ENCODE measurements at regions not wholly inside any gene's neighbourhood (a gene's known extent, or its start where the extent isn't known, plus 50 kb on each side); places are given as distances from the start of the nearest gene placed in this dataset.

DNA sequence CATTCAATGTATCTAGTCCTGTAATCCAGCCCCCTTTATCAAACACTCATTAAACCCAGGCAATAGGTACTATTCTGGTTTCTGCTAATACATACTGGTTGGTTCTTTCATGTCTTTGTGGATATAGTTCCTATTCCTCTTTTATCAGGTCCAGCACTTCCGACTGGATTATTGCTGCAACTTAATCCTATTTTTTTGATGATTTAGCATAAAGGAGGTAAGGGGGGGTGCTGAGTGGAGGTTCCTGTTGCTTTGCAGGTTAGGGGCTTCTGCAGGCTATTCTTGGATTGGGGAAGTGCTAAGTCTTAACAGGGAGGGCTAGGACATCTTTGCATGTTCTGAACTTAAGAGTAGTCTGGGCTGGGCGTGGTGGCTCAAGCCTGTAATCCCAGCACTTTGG is 377.7 kb downstream of the FGF10 start:
- DNase-seq (ENCODE audit: low read depth) = no peak
- TF ChIP-seq, protein P1, sequence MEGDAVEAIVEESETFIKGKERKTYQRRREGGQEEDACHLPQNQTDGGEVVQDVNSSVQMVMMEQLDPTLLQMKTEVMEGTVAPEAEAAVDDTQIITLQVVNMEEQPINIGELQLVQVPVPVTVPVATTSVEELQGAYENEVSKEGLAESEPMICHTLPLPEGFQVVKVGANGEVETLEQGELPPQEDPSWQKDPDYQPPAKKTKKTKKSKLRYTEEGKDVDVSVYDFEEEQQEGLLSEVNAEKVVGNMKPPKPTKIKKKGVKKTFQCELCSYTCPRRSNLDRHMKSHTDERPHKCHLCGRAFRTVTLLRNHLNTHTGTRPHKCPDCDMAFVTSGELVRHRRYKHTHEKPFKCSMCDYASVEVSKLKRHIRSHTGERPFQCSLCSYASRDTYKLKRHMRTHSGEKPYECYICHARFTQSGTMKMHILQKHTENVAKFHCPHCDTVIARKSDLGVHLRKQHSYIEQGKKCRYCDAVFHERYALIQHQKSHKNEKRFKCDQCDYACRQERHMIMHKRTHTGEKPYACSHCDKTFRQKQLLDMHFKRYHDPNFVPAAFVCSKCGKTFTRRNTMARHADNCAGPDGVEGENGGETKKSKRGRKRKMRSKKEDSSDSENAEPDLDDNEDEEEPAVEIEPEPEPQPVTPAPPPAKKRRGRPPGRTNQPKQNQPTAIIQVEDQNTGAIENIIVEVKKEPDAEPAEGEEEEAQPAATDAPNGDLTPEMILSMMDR (IDR thresholded peaks at IDR 0.05; ENCODE audit: control insufficient read depth, extremely low read depth, insufficient read depth) = no peak
- H3K4me3 ChIP-seq (ENCODE audit: low read depth, low read length) = no peak overlapping the region

DNA sequence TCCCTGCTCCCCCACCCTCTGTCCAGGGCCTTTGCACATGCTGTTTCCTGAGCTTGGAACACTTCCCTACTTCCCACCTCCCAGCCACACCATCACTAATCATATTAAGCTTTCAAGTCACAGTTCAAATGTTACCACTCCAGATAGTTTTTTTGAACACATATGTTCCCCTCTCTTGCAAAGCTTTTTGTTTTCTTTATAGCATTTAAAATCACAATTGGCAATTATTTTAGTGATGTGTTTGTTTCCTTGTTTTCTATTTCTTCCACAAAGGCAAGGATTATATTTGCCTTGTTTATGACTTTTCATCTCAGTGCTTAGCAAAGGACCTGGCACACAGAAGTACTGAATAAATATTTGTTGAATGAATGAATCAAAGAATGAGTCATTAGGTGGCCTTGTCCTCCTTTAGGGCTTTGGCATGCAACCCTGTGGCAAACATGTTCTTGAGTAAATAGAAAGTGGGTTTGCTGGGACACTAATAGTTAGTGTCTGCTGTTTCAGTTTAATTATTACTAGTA is 386.8 kb downstream of the FGF10 start:
- peak; percentile 97 for DNase-seq (ENCODE audit: low read depth)
- TF ChIP-seq, protein P1 (IDR thresholded peaks at IDR 0.05; ENCODE audit: control insufficient read depth, extremely low read depth, insufficient read depth) = no peak
- no peak overlapping the region for H3K4me3 ChIP-seq (ENCODE audit: low read depth, low read length)

DNA sequence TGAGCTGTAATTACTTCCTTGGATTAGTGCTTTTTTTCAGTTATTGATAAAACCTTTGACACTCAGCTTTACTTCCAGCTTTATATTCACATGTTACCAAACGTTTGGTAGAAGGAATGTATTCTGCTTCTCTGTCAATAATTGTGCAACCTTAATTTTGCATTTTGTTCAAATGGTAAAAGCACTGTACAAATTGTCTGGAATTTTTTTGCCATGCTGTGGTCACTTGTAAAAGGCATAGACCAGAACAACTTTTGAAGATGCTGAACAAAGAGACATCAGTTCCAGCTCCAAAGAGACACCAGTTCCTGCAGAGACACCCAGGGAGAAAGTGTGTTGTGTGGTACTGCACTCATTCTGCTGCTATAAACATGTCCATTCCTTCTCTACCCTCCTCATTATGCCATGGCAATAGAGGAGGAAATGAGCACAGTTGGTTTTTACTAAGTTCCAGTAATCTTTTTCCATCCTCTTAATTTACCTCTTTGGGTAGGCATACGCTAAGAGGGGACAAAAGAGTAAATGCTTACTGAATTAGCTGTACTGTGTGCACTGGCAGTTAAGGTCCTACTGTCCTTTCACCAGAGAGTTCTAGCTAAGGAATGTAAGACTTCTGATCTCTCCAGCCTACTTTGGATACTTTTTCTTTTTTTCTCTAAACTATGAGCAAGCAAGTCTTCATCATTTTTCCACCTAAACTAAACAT is 387.4 kb downstream of the FGF10 start:
- no peak for DNase-seq (ENCODE audit: low read depth)
- TF ChIP-seq, protein P1 (IDR thresholded peaks at IDR 0.05; ENCODE audit: control insufficient read depth, extremely low read depth, insufficient read depth) = no peak
- H3K4me3 ChIP-seq (ENCODE audit: low read depth, low read length) = no peak overlapping the region

DNA sequence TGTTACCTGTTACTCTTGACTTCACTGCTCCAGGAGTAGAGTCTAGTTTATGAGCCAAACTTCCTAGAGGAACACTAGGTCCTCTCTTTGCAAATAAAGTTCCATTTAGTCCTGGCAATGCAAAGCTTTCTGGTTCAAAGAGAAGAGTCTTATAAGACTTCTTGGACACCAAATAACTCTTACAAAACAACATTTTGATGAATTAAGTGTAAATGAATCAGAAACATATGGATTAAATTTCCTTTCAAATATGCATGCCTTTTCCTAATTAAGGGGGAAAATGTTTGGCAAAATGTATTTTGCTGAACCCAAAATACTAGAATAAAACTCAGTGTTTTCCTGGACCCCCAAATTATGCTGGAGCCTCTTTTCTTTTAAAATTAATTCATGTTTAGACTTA is 388.0 kb downstream of the FGF10 start:
- TF ChIP-seq, protein P1 (IDR thresholded peaks at IDR 0.05; ENCODE audit: control insufficient read depth, extremely low read depth, insufficient read depth) = no peak
- peak; percentile 38 for DNase-seq (ENCODE audit: low read depth)
- H3K4me3 ChIP-seq (ENCODE audit: low read depth, low read length) = no peak overlapping the region

DNA sequence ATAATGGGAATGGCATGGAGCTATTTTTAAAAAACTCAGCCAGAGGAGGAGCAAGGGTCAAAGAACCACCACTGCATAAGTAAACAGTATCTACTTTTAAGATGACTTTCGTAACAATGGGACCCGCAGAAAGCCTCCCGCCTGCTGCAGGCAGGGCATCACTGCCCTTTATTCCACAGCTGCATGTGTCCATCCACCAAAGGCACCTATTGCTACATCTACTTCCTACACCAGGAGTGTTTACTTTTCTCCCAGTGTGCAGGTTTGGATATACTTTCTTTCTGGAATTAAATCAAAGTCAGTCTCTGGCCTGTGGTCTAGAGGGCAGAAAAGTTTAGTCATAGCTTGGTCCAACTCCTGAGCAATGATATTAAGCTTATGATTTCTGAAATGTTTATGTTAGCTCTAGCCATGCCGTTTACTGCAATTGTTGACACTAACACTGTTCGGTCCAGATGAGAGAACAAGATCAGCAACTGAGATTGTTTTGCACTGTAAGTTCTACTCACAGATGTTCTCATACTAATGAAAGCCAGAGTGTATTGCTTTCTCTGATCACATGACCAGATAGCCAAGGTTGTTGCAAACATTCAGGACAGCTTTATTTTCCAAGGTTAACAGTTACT is 391.5 kb downstream of the FGF10 start:
- DNase-seq (ENCODE audit: low read depth) = peak; percentile 19
- H3K4me3 ChIP-seq (ENCODE audit: low read depth, low read length) = no peak overlapping the region
- TF ChIP-seq, protein P1 (IDR thresholded peaks at IDR 0.05; ENCODE audit: control insufficient read depth, extremely low read depth, insufficient read depth) = no peak

DNA sequence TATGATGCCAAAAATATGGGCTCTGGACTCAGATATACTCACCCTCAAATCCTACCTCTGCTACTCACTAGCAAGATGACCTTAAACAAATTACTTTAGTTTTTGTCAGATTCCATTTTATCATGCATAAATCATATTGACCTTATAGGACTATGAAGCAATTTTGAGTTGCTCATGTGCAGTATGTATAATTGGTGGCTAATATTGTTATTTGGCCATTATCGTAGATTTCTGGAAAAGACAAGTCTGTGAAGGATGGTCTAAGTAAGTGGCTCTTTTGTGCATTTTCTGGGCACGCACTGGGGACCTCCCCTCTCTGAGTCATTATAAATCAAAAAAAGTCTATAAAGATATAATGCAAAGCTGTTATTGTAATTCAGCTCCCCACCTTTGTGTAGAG is 393.0 kb downstream of the FGF10 start:
- no peak for DNase-seq (ENCODE audit: low read depth)
- TF ChIP-seq, protein P1 (IDR thresholded peaks at IDR 0.05; ENCODE audit: control insufficient read depth, extremely low read depth, insufficient read depth) = no peak

More for the DNA sequence above, 393.0 kb downstream of the FGF10 start:
- no peak overlapping the region for H3K4me3 ChIP-seq (ENCODE audit: low read depth, low read length)

Data from LNCaP clone FGC (cell line).